ENCODE measurements at regions not wholly inside any gene's neighbourhood (a gene's known extent, or its start where the extent isn't known, plus 50 kb on each side); places are given as distances from the start of the nearest gene placed in this dataset.

GRCh38 chr13:107827840-107828549 is 387.3 kb downstream of the LIG4 start:
- Histone ChIP-seq H3K27ac (no peak overlapping the region), H3K9me2 (ENCODE audit: insufficient read depth) (peaks cover 6% of the 10 kb centered on the region; the same call in 1 of the 2 replicates), H3K4me1 (replicated peaks; ENCODE audit: insufficient read depth) (no peaks in the 10 kb centered on the region), H3K9me3 (ENCODE audit: insufficient read depth, low read depth) (no peaks in the 10 kb centered on the region), H3K27me3 (ENCODE audit: insufficient read depth, low read depth) (no peaks in the 10 kb centered on the region), H4K20me1 (ENCODE audit: insufficient read depth) (no peaks in the 10 kb centered on the region), H3K4me3 (no peak overlapping the region), H3K36me3 (ENCODE audit: low read depth) (no peaks in the 10 kb centered on the region), H3F3A (ENCODE audit: insufficient read depth, low read depth) (no peaks in the 10 kb centered on the region; the same call in 1 of the 2 replicates), H3K4me2 (no peak overlapping the region), H2AFZ (no peak overlapping the region), H3K79me2 (ENCODE audit: low read depth) (peaks cover under 1% of the 10 kb centered on the region; the same call in 1 of the 2 replicates)
- intact Hi-C loops (cut with micrococcal nuclease; ENCODE audit: unreplicated experiment) = no loop called here
- ChIA-PET CTCF (no interaction called here), POLR2A (ENCODE audit: unreplicated experiment) (no interaction called here)
- DNase-seq = no peak
- BruUV-seq (replicated peaks) = no TSS peak
- no peak for TF ChIP-seq CTCF (conservative IDR thresholded peaks at IDR 0.05)
- TF ChIP-seq EZH2 (IDR thresholded peaks at IDR 0.05; ENCODE audit: low read depth) = no peak

GRCh38 chr13:107824635-107825034 is 390.7 kb downstream of the LIG4 start:
- H3K9me3 ChIP-seq (ENCODE audit: insufficient read depth, low read depth) = no peaks in the 10 kb centered on the region
- H3K27me3 ChIP-seq (ENCODE audit: insufficient read depth, low read depth) = no peaks in the 10 kb centered on the region
- no peak for DNase-seq
- CTCF ChIA-PET = no interaction called here
- no peak overlapping the region for H3K4me3 ChIP-seq
- H3K4me1 ChIP-seq (replicated peaks; ENCODE audit: insufficient read depth) = peaks cover 6% of the 10 kb centered on the region; the same call in 1 of the 2 replicates
- H3K27ac ChIP-seq = no peak overlapping the region
- intact Hi-C loops (cut with micrococcal nuclease; ENCODE audit: unreplicated experiment) = no loop called here
- no peaks in the 10 kb centered on the region for H3K36me3 ChIP-seq (ENCODE audit: low read depth)
- H3K4me2 ChIP-seq = no peak overlapping the region
- H2AFZ ChIP-seq = no peak overlapping the region
- H4K20me1 ChIP-seq (ENCODE audit: insufficient read depth) = no peaks in the 10 kb centered on the region
- TF ChIP-seq EZH2 (IDR thresholded peaks at IDR 0.05; ENCODE audit: low read depth) (no peak), CTCF (conservative IDR thresholded peaks at IDR 0.05) (no peak)
- POLR2A ChIA-PET (ENCODE audit: unreplicated experiment) = no interaction called here
- H3F3A ChIP-seq (ENCODE audit: insufficient read depth, low read depth) = no peaks in the 10 kb centered on the region; the same call in 1 of the 2 replicates
- no peaks in the 10 kb centered on the region for H3K79me2 ChIP-seq (ENCODE audit: low read depth)
- BruUV-seq (replicated peaks) = no TSS peak
- peaks cover 6% of the 10 kb centered on the region; the same call in 1 of the 2 replicates for H3K9me2 ChIP-seq (ENCODE audit: insufficient read depth)

GRCh38 chr13:107822006-107822405 is 393.3 kb downstream of the LIG4 start:
- no TSS peak for BruUV-seq (replicated peaks)
- no peak for TF ChIP-seq CTCF (conservative IDR thresholded peaks at IDR 0.05)
- TF ChIP-seq EZH2 (IDR thresholded peaks at IDR 0.05; ENCODE audit: low read depth) = no peak
- CTCF ChIA-PET = no interaction called here

More at GRCh38 chr13:107822006-107822405, 393.3 kb downstream of the LIG4 start:
- Histone ChIP-seq H3K9me3 (ENCODE audit: insufficient read depth, low read depth) (no peaks in the 10 kb centered on the region), H3K4me3 (no peak overlapping the region), H3K79me2 (ENCODE audit: low read depth) (no peaks in the 10 kb centered on the region), H3K4me2 (no peak overlapping the region), H3K27me3 (ENCODE audit: insufficient read depth, low read depth) (no peaks in the 10 kb centered on the region), H3K27ac (no peak overlapping the region), H3F3A (ENCODE audit: insufficient read depth, low read depth) (no peaks in the 10 kb centered on the region), H3K4me1 (replicated peaks; ENCODE audit: insufficient read depth) (peaks cover 14% of the 10 kb centered on the region), H4K20me1 (ENCODE audit: insufficient read depth) (no peaks in the 10 kb centered on the region), H2AFZ (no peak overlapping the region), H3K9me2 (ENCODE audit: insufficient read depth) (no peaks in the 10 kb centered on the region), H3K36me3 (ENCODE audit: low read depth) (no peaks in the 10 kb centered on the region)
- intact Hi-C loops (cut with micrococcal nuclease; ENCODE audit: unreplicated experiment) = no loop called here
- POLR2A ChIA-PET (ENCODE audit: unreplicated experiment) = no interaction called here
- DNase-seq = no peak
